PC-3 (cell line): ENCODE measurements at regions not wholly inside any gene's neighbourhood (a gene's known extent, or its start where the extent isn't known, plus 50 kb on each side); places are given as distances from the start of the nearest gene placed in this dataset.

Experiments used
- CTCF ChIP-seq: fragments of 300-600 bp; sonication (generic); conservative IDR thresholded peaks from 2 replicates; pipeline ENCODE4 v1.5.1; 2017; ENCODE audit warnings: antibody characterized with exemption, low read depth, mild to moderate bottlenecking, low read length
- EZH2 ChIP-seq: fragments of 300-600 bp; sonication (generic); IDR thresholded peaks from one replicate; pipeline ENCODE4 v1.6.1; 2017; ENCODE audit warnings: antibody characterized with exemption, mild to moderate bottlenecking, low read length; ENCODE audit not compliant: unreplicated experiment
- EZH2phosphoT487 ChIP-seq: fragments of 300-600 bp; sonication (generic); IDR thresholded peaks from 2 replicates; pipeline ENCODE4 v1.6.1; 2018; ENCODE audit warnings: mild to moderate bottlenecking, antibody characterized with exemption, low read length, borderline replicate concordance

GRCh38 chr11:16448123-16448717 lies 91.9 kb upstream of the SOX6 start:
- TF ChIP-seq CTCF (no peak), EZH2 (no peak), EZH2phosphoT487 (no peak)
